HK-2 (cell line): ENCODE measurements at regions not wholly inside any gene's neighbourhood (a gene's known extent, or its start where the extent isn't known, plus 50 kb on each side); places are given as distances from the start of the nearest gene placed in this dataset.

Experiments used
- DNase-seq: peaks from one replicate; pipeline ENCODE4 v3.0.0-alpha.2; 2018; ENCODE audit not compliant: unreplicated experiment

- no peak for DNase-seq
Observed at GRCh38 chr16:9302072-9302471, 210.6 kb downstream of the HAPSTR1 start.

- no peak for DNase-seq
Observed at GRCh38 chr16:9306753-9307152, 215.3 kb downstream of the HAPSTR1 start.

GRCh38 chr16:9307446-9307845, 216.0 kb downstream of the HAPSTR1 start:
- DNase-seq: no peak

GRCh38 chr16:9308356-9308801, 216.9 kb downstream of the HAPSTR1 start:
- no peak for DNase-seq

- DNase-seq: no peak
Observed at GRCh38 chr16:9308850-9309249, 217.4 kb downstream of the HAPSTR1 start.

GRCh38 chr16:9309844-9310243, 218.4 kb downstream of the HAPSTR1 start:
- no peak for DNase-seq

- DNase-seq: no peak
Observed at GRCh38 chr16:9311303-9311954, 220.0 kb downstream of the HAPSTR1 start.

- no peak for DNase-seq
Observed at GRCh38 chr16:9316008-9316407, 224.6 kb downstream of the HAPSTR1 start.

GRCh38 chr16:9316615-9317014, 225.2 kb downstream of the HAPSTR1 start:
- DNase-seq: no peak

- no peak for DNase-seq
Observed at GRCh38 chr16:9318764-9319163, 227.3 kb downstream of the HAPSTR1 start.

- DNase-seq: no peak
Observed at GRCh38 chr16:9322769-9323168, 231.3 kb downstream of the HAPSTR1 start.

- no peak for DNase-seq
Observed at GRCh38 chr16:9323170-9323569, 231.7 kb downstream of the HAPSTR1 start.

GRCh38 chr16:9327253-9327652, 235.8 kb downstream of the HAPSTR1 start:
- DNase-seq: no peak

- DNase-seq: no peak
Observed at GRCh38 chr16:9328411-9328810, 237.0 kb downstream of the HAPSTR1 start.

- DNase-seq: no peak
Observed at GRCh38 chr16:9330095-9330494, 238.7 kb downstream of the HAPSTR1 start.

- no peak for DNase-seq
Observed at GRCh38 chr16:9331503-9331902, 240.1 kb downstream of the HAPSTR1 start.

GRCh38 chr16:9332574-9333148, 241.2 kb downstream of the HAPSTR1 start:
- no peak for DNase-seq

GRCh38 chr16:9333469-9333868, 242.0 kb downstream of the HAPSTR1 start:
- DNase-seq: no peak

- DNase-seq: no peak
Observed at GRCh38 chr16:9334103-9334502, 242.7 kb downstream of the HAPSTR1 start.

- no peak for DNase-seq
Observed at GRCh38 chr16:9337308-9338032, 246.0 kb downstream of the HAPSTR1 start.

- no peak for DNase-seq
Observed at GRCh38 chr16:9338068-9338467, 246.6 kb downstream of the HAPSTR1 start.

GRCh38 chr16:9338510-9338909, 247.1 kb downstream of the HAPSTR1 start:
- no peak for DNase-seq
